K562 (cell line): ENCODE measurements at regions not wholly inside any gene's neighbourhood (a gene's known extent, or its start where the extent isn't known, plus 50 kb on each side); places are given as distances from the start of the nearest gene placed in this dataset.

Source experiments
- CEBPZ ChIP-seq: fragments of 150-350 bp; IDR thresholded peaks from 2 replicates; pipeline ENCODE4 v1.6.1; 2014; ENCODE audit warnings: low read depth, mild to moderate bottlenecking, low read length, borderline replicate concordance
- COPS2 ChIP-seq: fragments of 450-650 bp; conservative IDR thresholded peaks from 2 replicates; pipeline ENCODE4 v1.6.1; 2016; ENCODE audit warnings: mild to moderate bottlenecking, moderate library complexity
- ELF4 ChIP-seq: fragments of 450-650 bp; formaldehyde crosslinking; IDR thresholded peaks from 2 replicates; pipeline ENCODE4 v1.4.0; 2022; ENCODE audit warnings: missing genetic modification characterization
- JUNB ChIP-seq: fragments of 450-650 bp; formaldehyde crosslinking; conservative IDR thresholded peaks from 2 replicates; pipeline ENCODE4 v1.4.0; 2020; ENCODE audit warnings: mild to moderate bottlenecking
- MAFG ChIP-seq: fragments of 450-650 bp; conservative IDR thresholded peaks from 2 replicates; pipeline ENCODE4 v1.6.1; 2016; ENCODE audit warnings: missing genetic modification characterization, missing compliant biosample characterization
- MLX ChIP-seq, 2 experiments: fragments of 450-650 bp in 1 of 2; sonication (generic) in 1 of 2; formaldehyde crosslinking; conservative IDR thresholded peaks; 2 replicates each; pipeline versions ENCODE4 v1.4.0 to v1.8.1; 2020 to 2022; ENCODE audit warnings: mild to moderate bottlenecking in 1 of 2, missing genetic modification reagents in 1 of 2
- NCOA4 ChIP-seq: fragments of 450-650 bp; IDR thresholded peaks from 2 replicates; pipeline ENCODE4 v1.6.1; 2018; ENCODE audit warnings: mild to moderate bottlenecking; ENCODE audit not compliant: partially characterized antibody
- POLR2AphosphoS2 ChIP-seq: IDR thresholded peaks from 2 replicates; pipeline ENCODE4 v1.6.1; 2012; ENCODE audit warnings: low read length, improper control_type of control experiment
- POU5F1 ChIP-seq: fragments of 150-350 bp; IDR thresholded peaks from 2 replicates; pipeline ENCODE4 v1.6.1; 2014; ENCODE audit warnings: borderline replicate concordance, low read length, low read depth, mild to moderate bottlenecking; ENCODE audit not compliant: partially characterized antibody
- RREB1 ChIP-seq: fragments of 250-450 bp; sonication (Bioruptor Pico); IDR thresholded peaks from 2 replicates; pipeline ENCODE4 v1.4.0; 2020
- SREBF1 ChIP-seq: fragments of 150-350 bp; IDR thresholded peaks from 2 replicates; pipeline ENCODE4 v1.6.1; 2014; ENCODE audit warnings: antibody characterized with exemption, low read depth, low read length, borderline replicate concordance
- SRSF7 ChIP-seq: fragments of 200-400 bp; formaldehyde crosslinking; optimal IDR thresholded peaks from 2 replicates; pipeline ENCODE3; 2017; ENCODE audit warnings: mild to moderate bottlenecking, low read depth, low read length
- TSC22D4 ChIP-seq: fragments of 450-650 bp; IDR thresholded peaks from 2 replicates; pipeline ENCODE4 v1.6.1; 2016; ENCODE audit warnings: missing genetic modification characterization, missing biosample characterization, control low read depth
- WHSC1 ChIP-seq: IDR thresholded peaks from one replicate; pipeline ENCODE4 v1.6.1; 2012; ENCODE audit warnings: low read length, control low read depth, inconsistent platforms
- ZBTB7A ChIP-seq: IDR thresholded peaks from 2 replicates; pipeline ENCODE4 v1.6.1; 2011; ENCODE audit warnings: low read depth, mild to moderate bottlenecking, low read length, moderate library complexity, borderline replicate concordance; ENCODE audit not compliant: control insufficient read depth
- ZFP30 ChIP-seq: fragments of 250-450 bp; sonication (Bioruptor Pico); IDR thresholded peaks from 2 replicates; pipeline ENCODE4 v1.8.0; 2022; ENCODE audit warnings: moderate library complexity, mild to moderate bottlenecking, inconsistent platforms, borderline replicate concordance
- ZNF175 ChIP-seq: fragments of 200-800 bp; sonication (Bioruptor generic); IDR thresholded peaks from 2 replicates; pipeline ENCODE4 v1.6.1; 2016; ENCODE audit warnings: low read depth, mild to moderate bottlenecking, missing genetic modification characterization, missing compliant biosample characterization
- ZNF449 ChIP-seq: fragments of 250-450 bp; sonication (Bioruptor Pico); IDR thresholded peaks from 2 replicates; pipeline ENCODE4 v1.8.0; 2022; ENCODE audit warnings: moderate library complexity, mild to moderate bottlenecking, inconsistent platforms

GRCh38 chr12:94791933-94792332, 141.6 kb upstream of the TMCC3 start (continued):
- 0 out of 2 replicates have a peak, but pooled peaks have one; percentile 26 for TF ChIP-seq RREB1 (CRISPR knock-in tag)
- no peak for TF ChIP-seq POU5F1
- TF ChIP-seq NCOA4: no peak
- no peak for TF ChIP-seq SREBF1
- peak; percentile 48; the same call in 1 of the 2 replicates for TF ChIP-seq JUNB (CRISPR knock-in tag)
- no peak for TF ChIP-seq ZNF175
- no peak for TF ChIP-seq POLR2AphosphoS2
- TF ChIP-seq WHSC1: no peak
- TF ChIP-seq ZFP30 (CRISPR knock-in tag): 0 out of 2 replicates have a peak, but pooled peaks have one; percentile 45
- TF ChIP-seq MLX (CRISPR knock-in tag; conservative IDR thresholded peaks at IDR 0.05): no peak
- TF ChIP-seq TSC22D4 (tag): no peak
- no peak for TF ChIP-seq SRSF7
- TF ChIP-seq MAFG (tag): no peak
- no peak for TF ChIP-seq ZBTB7A
- no peak for TF ChIP-seq CEBPZ
- no peak for TF ChIP-seq ELF4 (CRISPR knock-in tag)
- TF ChIP-seq ZNF449 (CRISPR knock-in tag): peak; percentile 79
- no peak for TF ChIP-seq COPS2
